ENCODE measurements at regions not wholly inside any gene's neighbourhood (a gene's known extent, or its start where the extent isn't known, plus 50 kb on each side); places are given as distances from the start of the nearest gene placed in this dataset.
A peak's percentile ranks its signal among the peaks of the same experiment; 100 is the strongest.

GRCh38 chr13:62906896-62907295, 1491.2 kb upstream of the PCDH20 start:
- Mint-ChIP-seq H3K9me3 (ENCODE audit: low read depth) (no peaks in the 10 kb centered on the region), H3K36me3 (ENCODE audit: low read depth) (no peaks in the 10 kb centered on the region), H3K27ac (ENCODE audit: unreplicated experiment) (no peak overlapping the region)

GRCh38 chr13:62906469-62906868, 1490.8 kb upstream of the PCDH20 start:
- no peak for TF ChIP-seq CTCF (IDR thresholded peaks at IDR 0.05)
- Mint-ChIP-seq H3K9me3 (ENCODE audit: low read depth) (no peaks in the 10 kb centered on the region), H3K27ac (ENCODE audit: unreplicated experiment) (no peak overlapping the region), H3K27me3 (ENCODE audit: low read depth) (no peaks in the 10 kb centered on the region), H3K4me1 (ENCODE audit: low read depth) (no peaks in the 10 kb centered on the region), H3K36me3 (ENCODE audit: low read depth) (no peaks in the 10 kb centered on the region), H3K4me3 (ENCODE audit: unreplicated experiment) (no peak overlapping the region)
- no peak for DNase-seq (ENCODE audit: low spot score)

More at GRCh38 chr13:62906896-62907295, 1491.2 kb upstream of the PCDH20 start:
- TF ChIP-seq CTCF (IDR thresholded peaks at IDR 0.05) = no peak
- Mint-ChIP-seq H3K4me1 (ENCODE audit: low read depth) (no peaks in the 10 kb centered on the region), H3K27me3 (ENCODE audit: low read depth) (no peaks in the 10 kb centered on the region), H3K4me3 (ENCODE audit: unreplicated experiment) (no peak overlapping the region)
- DNase-seq (ENCODE audit: low spot score) = no peak

GRCh38 chr13:62887046-62887445, 1471.4 kb upstream of the PCDH20 start:
- Mint-ChIP-seq H3K4me3 (ENCODE audit: unreplicated experiment) (no peak overlapping the region), H3K27me3 (ENCODE audit: low read depth) (no peaks in the 10 kb centered on the region), H3K36me3 (ENCODE audit: low read depth) (peaks cover 2% of the 10 kb centered on the region), H3K4me1 (ENCODE audit: low read depth) (no peaks in the 10 kb centered on the region), H3K27ac (ENCODE audit: unreplicated experiment) (no peak overlapping the region), H3K9me3 (ENCODE audit: low read depth) (peaks cover 6% of the 10 kb centered on the region)
- peak; percentile 62 for DNase-seq (ENCODE audit: low spot score)
- no peak for TF ChIP-seq CTCF (IDR thresholded peaks at IDR 0.05)

GRCh38 chr13:62879071-62879470, 1463.4 kb upstream of the PCDH20 start:
- H3K27me3 Mint-ChIP-seq (ENCODE audit: low read depth) = no peaks in the 10 kb centered on the region
- peaks cover 12% of the 10 kb centered on the region for H3K9me3 Mint-ChIP-seq (ENCODE audit: low read depth)
- H3K4me1 Mint-ChIP-seq (ENCODE audit: low read depth) = peaks cover 21% of the 10 kb centered on the region
- TF ChIP-seq CTCF (IDR thresholded peaks at IDR 0.05) = no peak
- no peak overlapping the region for H3K4me3 Mint-ChIP-seq (ENCODE audit: unreplicated experiment)
- H3K27ac Mint-ChIP-seq (ENCODE audit: unreplicated experiment) = peak overlapping the region; percentile 33
- H3K36me3 Mint-ChIP-seq (ENCODE audit: low read depth) = no peaks in the 10 kb centered on the region
- DNase-seq (ENCODE audit: low spot score) = no peak

GRCh38 chr13:62875118-62875640, 1459.5 kb upstream of the PCDH20 start:
- no peaks in the 10 kb centered on the region for H3K9me3 Mint-ChIP-seq (ENCODE audit: low read depth)
- no peak for DNase-seq (ENCODE audit: low spot score)
- no peak overlapping the region for H3K27ac Mint-ChIP-seq (ENCODE audit: unreplicated experiment)
- no peaks in the 10 kb centered on the region for H3K36me3 Mint-ChIP-seq (ENCODE audit: low read depth)
- no peak overlapping the region for H3K4me3 Mint-ChIP-seq (ENCODE audit: unreplicated experiment)
- no peak for TF ChIP-seq CTCF (IDR thresholded peaks at IDR 0.05)
- peaks cover 21% of the 10 kb centered on the region for H3K4me1 Mint-ChIP-seq (ENCODE audit: low read depth)
- no peaks in the 10 kb centered on the region for H3K27me3 Mint-ChIP-seq (ENCODE audit: low read depth)
